Hepatocyte (in vitro differentiated cells): ENCODE measurements at regions not wholly inside any gene's neighbourhood (a gene's known extent, or its start where the extent isn't known, plus 50 kb on each side); places are given as distances from the start of the nearest gene placed in this dataset.

ENCODE experiments used
- CTCF ChIP-seq: fragments of 200-600 bp; sonication (generic); IDR thresholded peaks from 2 replicates; pipeline ENCODE4 v1.5.1; 2016; ENCODE audit warnings: antibody characterized with exemption, mild to moderate bottlenecking; ENCODE audit not compliant: poor library complexity
- EZH2 ChIP-seq: fragments of 200-600 bp; sonication (generic); IDR thresholded peaks from 2 replicates; pipeline ENCODE4 v1.6.1; 2016; ENCODE audit warnings: antibody characterized with exemption, mild to moderate bottlenecking, borderline replicate concordance

- TF ChIP-seq CTCF (no peak), EZH2 (no peak)
Observed at GRCh38 chr10:35789996-35790395, 147.9 kb upstream of the FZD8 start.
